Endothelial cell (in vitro differentiated cells): ENCODE measurements at regions not wholly inside any gene's neighbourhood (a gene's known extent, or its start where the extent isn't known, plus 50 kb on each side); places are given as distances from the start of the nearest gene placed in this dataset.

Experiments
- DNase-seq: peaks from one replicate; pipeline ENCODE4 v3.0.0; 2021; ENCODE audit warnings: low spot score
- H3K27ac Mint-ChIP-seq: one replicate; pipeline ENCODE4 v1.8.0; 2021; ENCODE audit warnings: mixed read lengths, inconsistent platforms; ENCODE audit not compliant: unreplicated experiment
- H3K27me3 Mint-ChIP-seq: one replicate; pipeline ENCODE4 v1.8.0; 2021; ENCODE audit warnings: mild to moderate bottlenecking, moderate library complexity, mixed read lengths, inconsistent platforms; ENCODE audit not compliant: unreplicated experiment
- H3K36me3 Mint-ChIP-seq: one replicate; pipeline ENCODE4 v1.8.0; 2021; ENCODE audit warnings: mild to moderate bottlenecking, low read depth, mixed read lengths, inconsistent platforms; ENCODE audit not compliant: unreplicated experiment
- H3K4me1 Mint-ChIP-seq: one replicate; pipeline ENCODE4 v1.8.0; 2021; ENCODE audit warnings: mild to moderate bottlenecking, mixed read lengths, inconsistent platforms; ENCODE audit not compliant: unreplicated experiment
- H3K4me3 Mint-ChIP-seq: one replicate; pipeline ENCODE4 v1.8.0; 2021; ENCODE audit warnings: mild to moderate bottlenecking, mixed read lengths, inconsistent platforms; ENCODE audit not compliant: unreplicated experiment
- H3K9me3 Mint-ChIP-seq: one replicate; pipeline ENCODE4 v1.8.0; 2021; ENCODE audit warnings: mixed read lengths, inconsistent platforms; ENCODE audit not compliant: unreplicated experiment
- TF ChIP-seq, protein P1 (sequence below): fragments of 200-600 bp; sonication (generic); IDR thresholded peaks from one replicate; pipeline ENCODE4 v1.5.0; 2021; ENCODE audit warnings: antibody characterized with exemption; ENCODE audit not compliant: unreplicated experiment

DNA sequence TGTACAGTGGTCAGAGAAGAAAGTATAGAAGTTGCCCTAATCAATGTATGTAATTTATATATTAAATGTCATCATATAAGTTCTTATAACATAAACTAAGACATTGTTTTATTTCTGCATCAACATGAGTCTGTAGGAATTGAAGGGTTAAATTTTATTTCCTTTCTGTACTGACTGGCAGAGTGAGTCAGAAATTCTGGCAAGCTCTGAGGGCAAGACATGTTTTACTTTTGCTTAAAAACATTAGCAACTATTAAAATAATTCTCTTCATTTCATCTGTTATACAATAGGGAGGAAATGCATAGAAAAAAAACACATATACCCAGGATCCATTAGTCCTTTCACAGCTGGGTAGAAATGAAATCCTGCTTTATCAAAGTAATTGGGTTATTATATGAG lies 171.4 kb upstream of the ALCAM start:
- H3K27ac Mint-ChIP-seq: no peak overlapping the region
- H3K9me3 Mint-ChIP-seq: no peaks in the 10 kb centered on the region
- no peaks in the 10 kb centered on the region for H3K4me1 Mint-ChIP-seq
- DNase-seq: no peak
- TF ChIP-seq, protein P1, sequence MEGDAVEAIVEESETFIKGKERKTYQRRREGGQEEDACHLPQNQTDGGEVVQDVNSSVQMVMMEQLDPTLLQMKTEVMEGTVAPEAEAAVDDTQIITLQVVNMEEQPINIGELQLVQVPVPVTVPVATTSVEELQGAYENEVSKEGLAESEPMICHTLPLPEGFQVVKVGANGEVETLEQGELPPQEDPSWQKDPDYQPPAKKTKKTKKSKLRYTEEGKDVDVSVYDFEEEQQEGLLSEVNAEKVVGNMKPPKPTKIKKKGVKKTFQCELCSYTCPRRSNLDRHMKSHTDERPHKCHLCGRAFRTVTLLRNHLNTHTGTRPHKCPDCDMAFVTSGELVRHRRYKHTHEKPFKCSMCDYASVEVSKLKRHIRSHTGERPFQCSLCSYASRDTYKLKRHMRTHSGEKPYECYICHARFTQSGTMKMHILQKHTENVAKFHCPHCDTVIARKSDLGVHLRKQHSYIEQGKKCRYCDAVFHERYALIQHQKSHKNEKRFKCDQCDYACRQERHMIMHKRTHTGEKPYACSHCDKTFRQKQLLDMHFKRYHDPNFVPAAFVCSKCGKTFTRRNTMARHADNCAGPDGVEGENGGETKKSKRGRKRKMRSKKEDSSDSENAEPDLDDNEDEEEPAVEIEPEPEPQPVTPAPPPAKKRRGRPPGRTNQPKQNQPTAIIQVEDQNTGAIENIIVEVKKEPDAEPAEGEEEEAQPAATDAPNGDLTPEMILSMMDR: no peak
- no peak overlapping the region for H3K4me3 Mint-ChIP-seq
- H3K27me3 Mint-ChIP-seq: no peaks in the 10 kb centered on the region
- no peaks in the 10 kb centered on the region for H3K36me3 Mint-ChIP-seq

DNA sequence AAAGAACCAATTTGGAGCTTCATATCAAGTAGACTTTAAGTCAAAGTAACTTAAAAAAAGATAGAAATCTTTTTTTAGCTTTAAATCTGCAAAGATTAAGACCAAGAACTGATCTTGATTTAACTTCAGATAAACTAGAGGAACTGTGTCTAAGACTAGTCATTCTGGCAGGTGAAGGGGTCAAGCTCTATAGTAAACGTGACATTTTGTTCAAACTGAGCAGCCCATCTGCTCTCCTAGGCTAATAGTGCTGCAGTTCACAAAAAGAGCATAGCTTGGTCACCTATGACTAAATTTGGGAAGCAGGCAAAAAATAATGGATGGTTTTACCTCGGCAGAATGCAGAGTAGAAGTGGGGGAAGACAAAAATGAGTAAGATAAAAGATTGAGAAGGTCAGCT lies 168.8 kb upstream of the ALCAM start:
- Mint-ChIP-seq H3K4me3 (no peak overlapping the region), H3K27me3 (no peaks in the 10 kb centered on the region), H3K9me3 (no peaks in the 10 kb centered on the region), H3K36me3 (no peaks in the 10 kb centered on the region), H3K4me1 (no peaks in the 10 kb centered on the region), H3K27ac (no peak overlapping the region)
- TF ChIP-seq, protein P1: no peak
- DNase-seq: no peak

DNA sequence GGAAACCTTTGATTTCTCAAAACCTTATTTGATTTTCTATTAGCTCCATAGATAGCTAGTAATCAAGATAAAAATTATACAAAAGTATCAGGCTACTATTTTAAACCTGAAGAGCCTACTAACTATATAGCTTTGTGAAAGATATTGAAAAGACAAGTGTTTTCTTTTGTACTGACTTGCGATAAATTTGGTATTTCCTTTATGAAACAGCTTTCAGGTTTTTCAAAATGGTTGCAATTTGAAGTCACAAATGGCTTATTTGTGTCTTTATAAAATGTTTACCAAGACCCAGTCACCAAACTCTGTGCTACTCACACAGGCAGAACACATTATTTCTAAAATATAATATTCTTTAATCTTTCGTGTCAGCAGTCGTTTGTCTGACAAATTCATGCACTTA lies 167.5 kb upstream of the ALCAM start:
- Mint-ChIP-seq H3K4me1 (no peaks in the 10 kb centered on the region), H3K27ac (no peak overlapping the region), H3K9me3 (no peaks in the 10 kb centered on the region), H3K4me3 (no peak overlapping the region), H3K27me3 (no peaks in the 10 kb centered on the region), H3K36me3 (no peaks in the 10 kb centered on the region)
- TF ChIP-seq, protein P1: no peak
- no peak for DNase-seq

DNA sequence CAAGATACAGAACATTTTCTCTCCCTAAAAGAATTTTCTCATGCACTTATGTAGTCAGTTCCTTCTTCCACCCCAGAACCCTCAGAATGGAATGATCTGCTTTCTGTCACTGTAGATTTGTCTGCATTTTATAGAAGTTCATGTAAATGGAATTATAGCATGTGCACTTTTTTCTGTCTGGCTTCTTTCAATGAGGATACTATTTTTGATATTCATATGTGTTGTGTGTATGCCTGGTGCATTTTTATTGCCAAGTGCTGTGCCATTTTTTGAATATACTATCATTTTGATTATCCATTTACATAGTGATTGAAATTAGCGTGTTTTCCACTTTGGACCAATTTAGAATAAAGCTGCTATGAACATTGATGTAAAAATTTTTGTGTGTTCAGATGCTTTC lies 156.6 kb upstream of the ALCAM start:
- TF ChIP-seq, protein P1: no peak
- no peaks in the 10 kb centered on the region for H3K27me3 Mint-ChIP-seq

DNA sequence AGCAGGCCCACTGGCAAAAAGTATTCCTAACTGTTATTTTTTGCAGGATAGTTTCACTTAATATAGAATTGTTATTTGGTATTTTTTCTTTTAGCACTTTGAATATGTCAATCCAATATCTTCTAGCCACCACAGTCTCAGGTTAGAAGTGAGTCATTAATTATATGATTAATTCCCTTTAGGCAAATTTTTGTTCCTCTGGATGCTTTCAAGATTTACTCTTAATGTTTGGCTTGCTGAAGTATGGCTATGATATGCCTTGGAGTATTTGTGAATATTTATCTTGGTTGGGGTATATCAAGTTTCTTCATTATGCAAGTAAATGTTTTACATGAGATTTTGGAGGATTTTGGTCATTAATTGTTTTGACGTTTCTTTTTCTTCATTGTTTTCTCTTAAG lies 152.1 kb upstream of the ALCAM start:
- Mint-ChIP-seq H3K4me1 (no peaks in the 10 kb centered on the region), H3K4me3 (no peak overlapping the region), H3K9me3 (no peaks in the 10 kb centered on the region), H3K36me3 (no peaks in the 10 kb centered on the region), H3K27ac (no peak overlapping the region), H3K27me3 (no peaks in the 10 kb centered on the region)
- DNase-seq: no peak
- TF ChIP-seq, protein P1: no peak

More for the DNA sequence above, 156.6 kb upstream of the ALCAM start:
- Mint-ChIP-seq H3K4me1 (no peaks in the 10 kb centered on the region), H3K36me3 (no peaks in the 10 kb centered on the region), H3K4me3 (no peak overlapping the region), H3K9me3 (no peaks in the 10 kb centered on the region), H3K27ac (no peak overlapping the region)
- no peak for DNase-seq
